Erythroblast (primary cell): ENCODE measurements at regions not wholly inside any gene's neighbourhood (a gene's known extent, or its start where the extent isn't known, plus 50 kb on each side); places are given as distances from the start of the nearest gene placed in this dataset.
"Not testable (repeated sequence)": the region's sequence is repeated elsewhere in the genome, so short reads cannot be mapped to it uniquely, and the experiment has no call there.

Experiments
- GATA1 ChIP-seq: IDR thresholded peaks from 2 replicates; pipeline ENCODE4 v1.6.1; 2011; ENCODE audit warnings: low read depth, mild to moderate bottlenecking, control low read depth, low read length, moderate library complexity
- POLR2A ChIP-seq: IDR thresholded peaks from 2 replicates; pipeline ENCODE4 v1.6.1; 2011; ENCODE audit warnings: mild to moderate bottlenecking, low read length

DNA sequence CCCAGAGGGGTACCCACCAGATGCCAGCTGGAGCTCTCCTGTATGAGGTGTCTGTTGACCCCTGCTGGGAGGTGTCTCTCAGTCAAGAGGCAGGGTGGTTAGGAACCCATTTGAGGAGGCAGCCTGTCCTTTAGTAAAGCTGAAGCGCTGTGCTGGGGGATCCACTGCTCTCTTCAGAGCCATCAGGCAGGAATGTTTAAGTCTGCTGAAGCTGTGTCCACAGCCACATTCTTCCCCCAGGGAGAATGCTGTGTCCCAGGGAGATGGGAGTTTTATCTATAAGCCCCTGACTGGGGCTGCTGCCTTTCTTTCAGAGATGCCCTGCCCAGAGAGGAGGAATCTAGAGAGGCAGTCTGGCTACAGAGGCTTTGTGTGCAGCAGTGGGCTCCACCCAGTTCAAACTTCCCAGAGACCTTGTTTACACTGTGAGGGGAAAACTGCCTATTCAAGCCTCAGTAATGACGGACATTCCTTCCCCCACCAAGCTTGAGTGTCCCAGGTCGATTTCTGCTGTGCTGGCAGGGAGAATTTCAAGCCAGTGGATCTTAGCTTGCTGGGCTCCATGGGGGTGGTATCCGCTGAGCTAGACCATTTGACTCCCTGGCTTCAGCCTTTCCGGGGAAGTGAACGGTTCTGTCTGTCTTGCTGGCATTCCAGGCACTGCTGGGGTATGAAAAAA lies 133.8 kb downstream of the LEPR start:
- TF ChIP-seq POLR2A, GATA1: not testable (repeated sequence)
